WTC11 (cell line): ENCODE measurements at regions not wholly inside any gene's neighbourhood (a gene's known extent, or its start where the extent isn't known, plus 50 kb on each side); places are given as distances from the start of the nearest gene placed in this dataset.
"Not testable (repeated sequence)": the region's sequence is repeated elsewhere in the genome, so short reads cannot be mapped to it uniquely, and the experiment has no call there.

Source experiments
- ATAC-seq: fragments of 200-7000 bp; cut with Tn5 transposase; 2 replicates; pipeline ENCODE4 v1.10.0; 2021; ENCODE audit warnings: mild to moderate bottlenecking, moderate library complexity
- CTCF ChIA-PET: fragments of 300-600 bp; sonication (Branson Sonifier 250); formaldehyde crosslinking; loops from one replicate; lab custom pipeline; 2021; ENCODE audit warnings: antibody characterized with exemption; lab: Charles Lee
- POLR2A ChIA-PET: fragments of 350-600 bp; sonication (Branson Sonifier 250); formaldehyde crosslinking; loops from one replicate; lab custom pipeline; 2021; ENCODE audit warnings: antibody characterized with exemption; lab: Charles Lee
- DNase-seq: peaks from one replicate; pipeline ENCODE4 v3.0.0; 2021; ENCODE audit warnings: low spot score
- H3K27ac Mint-ChIP-seq: 2 replicates; pipeline ENCODE4 v1.8.0; 2021; ENCODE audit warnings: mixed read lengths
- H3K27me3 Mint-ChIP-seq: 2 replicates; pipeline ENCODE4 v1.8.0; 2021; ENCODE audit warnings: low read depth, mild to moderate bottlenecking, moderate library complexity, mixed read lengths
- H3K36me3 Mint-ChIP-seq: 2 replicates; pipeline ENCODE4 v1.8.0; 2021; ENCODE audit warnings: mixed read lengths
- H3K4me1 Mint-ChIP-seq: 2 replicates; pipeline ENCODE4 v1.8.0; 2022; ENCODE audit warnings: mixed read lengths
- H3K4me3 Mint-ChIP-seq: 2 replicates; pipeline ENCODE4 v1.8.0; 2021; ENCODE audit warnings: mild to moderate bottlenecking, moderate library complexity, mixed read lengths
- H3K9me3 Mint-ChIP-seq: 2 replicates; pipeline ENCODE4 v1.8.0; 2021; ENCODE audit warnings: mixed read lengths
- CREB1 ChIP-seq: sonication (generic); formaldehyde crosslinking; IDR thresholded peaks from 2 replicates; pipeline ENCODE4 v1.8.0; 2023; ENCODE audit warnings: mild to moderate bottlenecking, missing genetic modification reagents
- CTCF ChIP-seq: fragments of 200-600 bp; IDR thresholded peaks from 2 replicates; pipeline ENCODE4 v1.8.0; 2022; ENCODE audit warnings: antibody characterized with exemption
- ESRRA ChIP-seq: sonication (generic); formaldehyde crosslinking; IDR thresholded peaks from 2 replicates; pipeline ENCODE4 v1.8.1; 2022; ENCODE audit warnings: mild to moderate bottlenecking, missing genetic modification reagents, borderline replicate concordance
- FOXJ3 ChIP-seq: sonication (generic); formaldehyde crosslinking; IDR thresholded peaks from 2 replicates; pipeline ENCODE4 v1.9.0; 2021; ENCODE audit warnings: missing genetic modification reagents, mild to moderate bottlenecking, borderline replicate concordance
- GABPB1 ChIP-seq: sonication (generic); formaldehyde crosslinking; IDR thresholded peaks from 2 replicates; pipeline ENCODE4 v1.8.1; 2023; ENCODE audit warnings: mild to moderate bottlenecking, missing genetic modification reagents
- NFATC4 ChIP-seq: fragments of 250-450 bp; sonication (Bioruptor Pico); IDR thresholded peaks from 2 replicates; pipeline ENCODE4 v1.9.0; 2021; ENCODE audit warnings: mild to moderate bottlenecking
- NR2C2 ChIP-seq: sonication (generic); formaldehyde crosslinking; IDR thresholded peaks from 2 replicates; pipeline ENCODE4 v1.8.0; 2022; ENCODE audit warnings: mild to moderate bottlenecking, missing genetic modification reagents
- RORB ChIP-seq: fragments of 250-450 bp; sonication (Bioruptor Pico); IDR thresholded peaks from 2 replicates; pipeline ENCODE4 v1.9.0; 2021; ENCODE audit warnings: mild to moderate bottlenecking
- SMAD3 ChIP-seq: sonication (generic); formaldehyde crosslinking; IDR thresholded peaks from 2 replicates; pipeline ENCODE4 v1.8.0; 2022; ENCODE audit warnings: missing genetic modification reagents, mild to moderate bottlenecking, borderline replicate concordance
- ZBTB21 ChIP-seq: sonication (generic); formaldehyde crosslinking; IDR thresholded peaks from 2 replicates; pipeline ENCODE4 v1.8.1; 2023; ENCODE audit warnings: mild to moderate bottlenecking, missing genetic modification reagents, borderline replicate concordance
- ZNF121 ChIP-seq: sonication (generic); formaldehyde crosslinking; IDR thresholded peaks from 2 replicates; pipeline ENCODE4 v1.8.0; 2023; ENCODE audit warnings: missing genetic modification reagents
- ZNF138 ChIP-seq: sonication (generic); formaldehyde crosslinking; conservative IDR thresholded peaks from 2 replicates; pipeline ENCODE4 v1.8.1; 2022; ENCODE audit warnings: mild to moderate bottlenecking, moderate library complexity, missing genetic modification reagents
- ZNF281 ChIP-seq: sonication (generic); formaldehyde crosslinking; IDR thresholded peaks from 2 replicates; pipeline ENCODE4 v1.8.0; 2023; ENCODE audit warnings: mild to moderate bottlenecking, missing genetic modification reagents
- ZNF671 ChIP-seq: fragments of 250-450 bp; sonication (Bioruptor Pico); IDR thresholded peaks from 2 replicates; pipeline ENCODE4 v1.8.0; 2021; ENCODE audit warnings: mild to moderate bottlenecking
- TF ChIP-seq, protein P1 (sequence below): fragments of 250-450 bp; sonication (Bioruptor Pico); IDR thresholded peaks from 2 replicates; pipeline ENCODE4 v2.1.2; 2022; ENCODE audit warnings: mild to moderate bottlenecking, moderate library complexity
- TF ChIP-seq, protein P2 (sequence below): fragments of 250-450 bp; sonication (Bioruptor Pico); IDR thresholded peaks from 2 replicates; pipeline ENCODE4 v1.9.0; 2021; ENCODE audit warnings: mild to moderate bottlenecking
- TF ChIP-seq, protein P3 (sequence below): sonication (generic); formaldehyde crosslinking; IDR thresholded peaks from 2 replicates; pipeline ENCODE4 v1.8.0; 2022; ENCODE audit warnings: missing genetic modification reagents

DNA sequence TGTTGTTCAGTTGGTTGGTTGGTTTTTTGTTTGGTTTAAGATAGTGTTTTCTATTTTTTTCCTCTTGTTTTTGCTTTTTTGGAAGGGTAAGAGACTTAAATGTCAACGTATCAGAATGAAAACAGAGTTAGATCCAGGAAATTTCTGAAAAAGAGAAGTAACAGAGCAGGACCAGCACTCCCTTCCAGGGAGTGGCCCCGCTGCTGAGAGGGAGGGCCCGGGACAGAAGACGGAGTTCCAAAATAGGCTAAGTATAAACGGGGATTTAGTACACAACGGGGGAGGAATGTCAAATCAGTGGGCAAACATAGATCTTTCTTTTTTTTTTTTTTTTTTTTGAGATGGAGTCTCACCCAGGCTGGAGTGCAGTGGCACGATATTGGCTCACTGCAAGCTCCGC is 92.7 kb upstream of the RUFY1 start:
- ChIA-PET CTCF (interaction anchor here (0.6 kb wide), 1 partner anchor 12 kb away, joined by 5 read pairs; no protein-coding TSS in a partner anchor), POLR2A (no interaction called here)
- Mint-ChIP-seq H3K9me3 (peaks cover 35% of the 10 kb centered on the region), H3K36me3 (peaks cover 11% of the 10 kb centered on the region), H3K4me1 (no peaks in the 10 kb centered on the region), H3K27me3 (peaks cover 16% of the 10 kb centered on the region), H3K27ac (no peak overlapping the region), H3K4me3 (no peak overlapping the region)
- no peak for ATAC-seq
- DNase-seq = no peak
- TF ChIP-seq ZNF138 (CRISPR knock-in tag) (no peak), RORB (CRISPR knock-in tag) (no peak), CTCF (no peak), ZNF281 (no peak), FOXJ3 (no peak), ESRRA (CRISPR knock-in tag) (no peak), CREB1 (CRISPR knock-in tag) (no peak), ZBTB21 (CRISPR knock-in tag) (no peak), NFATC4 (no peak), SMAD3 (CRISPR knock-in tag) (no peak), NR2C2 (CRISPR knock-in tag) (no peak), ZNF671 (CRISPR knock-in tag) (no peak), GABPB1 (no peak), ZNF121 (CRISPR knock-in tag) (no peak)
- TF ChIP-seq, protein P1, sequence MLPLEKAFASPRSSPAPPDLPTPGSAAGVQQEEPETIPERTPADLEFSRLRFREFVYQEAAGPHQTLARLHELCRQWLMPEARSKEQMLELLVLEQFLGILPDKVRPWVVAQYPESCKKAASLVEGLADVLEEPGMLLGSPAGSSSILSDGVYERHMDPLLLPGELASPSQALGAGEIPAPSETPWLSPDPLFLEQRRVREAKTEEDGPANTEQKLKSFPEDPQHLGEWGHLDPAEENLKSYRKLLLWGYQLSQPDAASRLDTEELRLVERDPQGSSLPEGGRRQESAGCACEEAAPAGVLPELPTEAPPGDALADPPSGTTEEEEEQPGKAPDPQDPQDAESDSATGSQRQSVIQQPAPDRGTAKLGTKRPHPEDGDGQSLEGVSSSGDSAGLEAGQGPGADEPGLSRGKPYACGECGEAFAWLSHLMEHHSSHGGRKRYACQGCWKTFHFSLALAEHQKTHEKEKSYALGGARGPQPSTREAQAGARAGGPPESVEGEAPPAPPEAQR (CRISPR knock-in tag) = no peak
- TF ChIP-seq, protein P2, sequence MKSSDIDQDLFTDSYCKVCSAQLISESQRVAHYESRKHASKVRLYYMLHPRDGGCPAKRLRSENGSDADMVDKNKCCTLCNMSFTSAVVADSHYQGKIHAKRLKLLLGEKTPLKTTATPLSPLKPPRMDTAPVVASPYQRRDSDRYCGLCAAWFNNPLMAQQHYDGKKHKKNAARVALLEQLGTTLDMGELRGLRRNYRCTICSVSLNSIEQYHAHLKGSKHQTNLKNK = no peak
- TF ChIP-seq, protein P3, sequence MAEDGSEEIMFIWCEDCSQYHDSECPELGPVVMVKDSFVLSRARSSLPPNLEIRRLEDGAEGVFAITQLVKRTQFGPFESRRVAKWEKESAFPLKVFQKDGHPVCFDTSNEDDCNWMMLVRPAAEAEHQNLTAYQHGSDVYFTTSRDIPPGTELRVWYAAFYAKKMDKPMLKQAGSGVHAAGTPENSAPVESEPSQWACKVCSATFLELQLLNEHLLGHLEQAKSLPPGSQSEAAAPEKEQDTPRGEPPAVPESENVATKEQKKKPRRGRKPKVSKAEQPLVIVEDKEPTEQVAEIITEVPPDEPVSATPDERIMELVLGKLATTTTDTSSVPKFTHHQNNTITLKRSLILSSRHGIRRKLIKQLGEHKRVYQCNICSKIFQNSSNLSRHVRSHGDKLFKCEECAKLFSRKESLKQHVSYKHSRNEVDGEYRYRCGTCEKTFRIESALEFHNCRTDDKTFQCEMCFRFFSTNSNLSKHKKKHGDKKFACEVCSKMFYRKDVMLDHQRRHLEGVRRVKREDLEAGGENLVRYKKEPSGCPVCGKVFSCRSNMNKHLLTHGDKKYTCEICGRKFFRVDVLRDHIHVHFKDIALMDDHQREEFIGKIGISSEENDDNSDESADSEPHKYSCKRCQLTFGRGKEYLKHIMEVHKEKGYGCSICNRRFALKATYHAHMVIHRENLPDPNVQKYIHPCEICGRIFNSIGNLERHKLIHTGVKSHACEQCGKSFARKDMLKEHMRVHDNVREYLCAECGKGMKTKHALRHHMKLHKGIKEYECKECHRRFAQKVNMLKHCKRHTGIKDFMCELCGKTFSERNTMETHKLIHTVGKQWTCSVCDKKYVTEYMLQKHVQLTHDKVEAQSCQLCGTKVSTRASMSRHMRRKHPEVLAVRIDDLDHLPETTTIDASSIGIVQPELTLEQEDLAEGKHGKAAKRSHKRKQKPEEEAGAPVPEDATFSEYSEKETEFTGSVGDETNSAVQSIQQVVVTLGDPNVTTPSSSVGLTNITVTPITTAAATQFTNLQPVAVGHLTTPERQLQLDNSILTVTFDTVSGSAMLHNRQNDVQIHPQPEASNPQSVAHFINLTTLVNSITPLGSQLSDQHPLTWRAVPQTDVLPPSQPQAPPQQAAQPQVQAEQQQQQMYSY (CRISPR knock-in tag) = no peak

DNA sequence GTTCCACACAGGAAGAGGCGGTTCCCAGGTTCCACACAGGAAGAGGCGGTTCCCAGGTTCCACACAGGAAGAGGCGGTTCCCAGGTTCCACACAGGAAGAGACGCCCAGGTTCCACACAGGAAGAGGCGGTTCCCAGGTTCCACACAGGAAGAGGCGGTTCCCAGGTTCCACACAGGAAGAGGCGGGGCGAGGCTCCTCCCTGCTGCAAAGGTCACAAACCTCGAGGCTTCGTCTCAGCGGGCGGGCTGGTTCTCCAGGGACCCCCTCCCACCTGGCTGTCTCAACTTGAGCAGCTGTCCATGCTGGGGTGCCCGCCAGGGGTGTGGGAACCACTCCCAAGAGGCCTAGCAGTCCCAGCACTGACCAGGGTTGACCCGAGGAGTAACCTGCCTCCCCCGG is 94.3 kb upstream of the RUFY1 start:
- POLR2A ChIA-PET, ATAC-seq, DNase-seq, H3K4me3 Mint-ChIP-seq, H3K27ac Mint-ChIP-seq, H3K4me1 Mint-ChIP-seq: not testable (repeated sequence)
- H3K9me3 Mint-ChIP-seq = peaks cover 43% of the 10 kb centered on the region
- peaks cover 14% of the 10 kb centered on the region for H3K36me3 Mint-ChIP-seq
- H3K27me3 Mint-ChIP-seq = peaks cover 16% of the 10 kb centered on the region
- CTCF ChIA-PET = interaction anchor here (0.6 kb wide), 1 partner anchor 62 kb away, joined by 5 read pairs; no protein-coding TSS in a partner anchor
